ENCODE measurements at regions not wholly inside any gene's neighbourhood (a gene's known extent, or its start where the extent isn't known, plus 50 kb on each side); places are given as distances from the start of the nearest gene placed in this dataset.

- ChIA-PET POLR2A (ENCODE audit: low non-redundant PET) (no interaction called here), CTCF (no interaction called here)
- Histone ChIP-seq H3K4me1 (ENCODE audit: insufficient read depth, low read length, poor library complexity, severe bottlenecking) (no peaks in the 10 kb centered on the region), H3K4me3 (ENCODE audit: low read depth, low read length, poor library complexity, severe bottlenecking) (no peak overlapping the region), H3K36me3 (ENCODE audit: insufficient read depth, low read length, poor library complexity, severe bottlenecking) (no peaks in the 10 kb centered on the region), H3K9me3 (ENCODE audit: low read depth, low read length, poor library complexity, severe bottlenecking) (no peaks in the 10 kb centered on the region), H3K27me3 (replicated peaks; ENCODE audit: insufficient read depth, low read depth, low read length, poor library complexity) (peaks cover 13% of the 10 kb centered on the region), H3K27ac (ENCODE audit: low read depth, low read length, poor library complexity, severe bottlenecking) (no peak overlapping the region)
- intact Hi-C loops (cut with micrococcal nuclease; ENCODE audit: unreplicated experiment) = no loop called here
- TF ChIP-seq, protein P1, sequence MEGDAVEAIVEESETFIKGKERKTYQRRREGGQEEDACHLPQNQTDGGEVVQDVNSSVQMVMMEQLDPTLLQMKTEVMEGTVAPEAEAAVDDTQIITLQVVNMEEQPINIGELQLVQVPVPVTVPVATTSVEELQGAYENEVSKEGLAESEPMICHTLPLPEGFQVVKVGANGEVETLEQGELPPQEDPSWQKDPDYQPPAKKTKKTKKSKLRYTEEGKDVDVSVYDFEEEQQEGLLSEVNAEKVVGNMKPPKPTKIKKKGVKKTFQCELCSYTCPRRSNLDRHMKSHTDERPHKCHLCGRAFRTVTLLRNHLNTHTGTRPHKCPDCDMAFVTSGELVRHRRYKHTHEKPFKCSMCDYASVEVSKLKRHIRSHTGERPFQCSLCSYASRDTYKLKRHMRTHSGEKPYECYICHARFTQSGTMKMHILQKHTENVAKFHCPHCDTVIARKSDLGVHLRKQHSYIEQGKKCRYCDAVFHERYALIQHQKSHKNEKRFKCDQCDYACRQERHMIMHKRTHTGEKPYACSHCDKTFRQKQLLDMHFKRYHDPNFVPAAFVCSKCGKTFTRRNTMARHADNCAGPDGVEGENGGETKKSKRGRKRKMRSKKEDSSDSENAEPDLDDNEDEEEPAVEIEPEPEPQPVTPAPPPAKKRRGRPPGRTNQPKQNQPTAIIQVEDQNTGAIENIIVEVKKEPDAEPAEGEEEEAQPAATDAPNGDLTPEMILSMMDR (conservative IDR thresholded peaks at IDR 0.05; ENCODE audit: low read depth, low read length) = no peak
- no peak for TF ChIP-seq EZH2 (IDR thresholded peaks at IDR 0.05; ENCODE audit: borderline replicate concordance, low read depth, low read length, poor library complexity, severe bottlenecking)
- no peak for DNase-seq (ENCODE audit: low spot score)
- BruUV-seq (replicated peaks) = no TSS peak
Observed at GRCh38 chr4:8745005-8745790, 126.4 kb downstream of the HMX1 start.

DNA sequence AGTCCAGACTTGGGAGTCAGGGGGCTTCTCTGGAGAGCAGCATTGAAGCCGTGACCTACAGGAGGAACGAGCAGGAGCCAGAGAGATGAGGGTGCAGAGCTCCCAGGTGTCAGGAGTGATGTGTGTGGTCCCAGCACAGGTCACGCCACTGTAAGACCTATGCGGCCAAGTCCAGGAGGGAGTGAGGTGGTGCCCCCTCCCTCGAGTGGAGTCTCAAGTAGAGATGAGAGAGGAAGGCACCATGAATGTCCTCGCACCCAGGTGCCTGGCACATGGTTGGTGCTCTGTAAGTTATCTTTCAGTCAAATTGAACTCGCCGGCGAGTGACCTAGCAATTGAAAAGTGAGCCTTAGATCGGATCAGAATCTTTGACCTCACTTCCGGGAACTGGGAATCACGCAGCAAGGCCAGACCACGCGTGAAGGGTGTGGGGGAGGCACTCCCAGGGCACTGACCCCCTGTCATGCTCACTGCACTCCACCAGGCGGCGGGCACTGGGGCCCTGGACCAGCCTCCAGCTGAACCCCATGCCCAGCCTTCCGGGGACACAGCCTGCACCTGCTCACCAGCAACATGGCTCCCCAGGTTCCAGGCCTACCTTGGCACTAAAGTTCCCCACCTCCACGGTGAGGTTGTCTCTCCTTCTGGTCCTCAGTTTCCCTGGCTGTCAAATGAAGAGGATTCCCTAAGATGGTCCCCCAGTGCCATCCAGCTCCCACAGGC lies 127.4 kb downstream of the HMX1 start:
- ChIA-PET CTCF (no interaction called here), POLR2A (ENCODE audit: low non-redundant PET) (no interaction called here)
- intact Hi-C loops (cut with micrococcal nuclease; ENCODE audit: unreplicated experiment) = no loop called here
- DNase-seq (ENCODE audit: low spot score) = no peak
- no peak overlapping the region for H3K27ac ChIP-seq (ENCODE audit: low read depth, low read length, poor library complexity, severe bottlenecking)
- peaks cover 5% of the 10 kb centered on the region for H3K27me3 ChIP-seq (replicated peaks; ENCODE audit: insufficient read depth, low read depth, low read length, poor library complexity)
- TF ChIP-seq EZH2 (IDR thresholded peaks at IDR 0.05; ENCODE audit: borderline replicate concordance, low read depth, low read length, poor library complexity, severe bottlenecking) = no peak
- TF ChIP-seq, protein P1 (conservative IDR thresholded peaks at IDR 0.05; ENCODE audit: low read depth, low read length) = no peak
- BruUV-seq (replicated peaks) = no TSS peak
- H3K4me3 ChIP-seq (ENCODE audit: low read depth, low read length, poor library complexity, severe bottlenecking) = no peak overlapping the region
- no peaks in the 10 kb centered on the region for H3K4me1 ChIP-seq (ENCODE audit: insufficient read depth, low read length, poor library complexity, severe bottlenecking)
- H3K36me3 ChIP-seq (ENCODE audit: insufficient read depth, low read length, poor library complexity, severe bottlenecking) = no peaks in the 10 kb centered on the region
- H3K9me3 ChIP-seq (ENCODE audit: low read depth, low read length, poor library complexity, severe bottlenecking) = no peaks in the 10 kb centered on the region

GRCh38 chr4:8742546-8742945 lies 129.1 kb downstream of the HMX1 start:
- ChIA-PET CTCF (no interaction called here), POLR2A (ENCODE audit: low non-redundant PET) (no interaction called here)
- no peaks in the 10 kb centered on the region for H3K27me3 ChIP-seq (replicated peaks; ENCODE audit: insufficient read depth, low read depth, low read length, poor library complexity)
- DNase-seq (ENCODE audit: low spot score) = no peak
- no peaks in the 10 kb centered on the region for H3K9me3 ChIP-seq (ENCODE audit: low read depth, low read length, poor library complexity, severe bottlenecking)
- BruUV-seq (replicated peaks) = no TSS peak
- H3K36me3 ChIP-seq (ENCODE audit: insufficient read depth, low read length, poor library complexity, severe bottlenecking) = no peaks in the 10 kb centered on the region
- intact Hi-C loops (cut with micrococcal nuclease; ENCODE audit: unreplicated experiment) = no loop called here
- TF ChIP-seq, protein P1 (conservative IDR thresholded peaks at IDR 0.05; ENCODE audit: low read depth, low read length) = no peak
- no peak for TF ChIP-seq EZH2 (IDR thresholded peaks at IDR 0.05; ENCODE audit: borderline replicate concordance, low read depth, low read length, poor library complexity, severe bottlenecking)
- no peaks in the 10 kb centered on the region for H3K4me1 ChIP-seq (ENCODE audit: insufficient read depth, low read length, poor library complexity, severe bottlenecking)
- H3K4me3 ChIP-seq (ENCODE audit: low read depth, low read length, poor library complexity, severe bottlenecking) = no peak overlapping the region
- no peak overlapping the region for H3K27ac ChIP-seq (ENCODE audit: low read depth, low read length, poor library complexity, severe bottlenecking)

Data from A673 (cell line).